ENCODE measurements at regions not wholly inside any gene's neighbourhood (a gene's known extent, or its start where the extent isn't known, plus 50 kb on each side); places are given as distances from the start of the nearest gene placed in this dataset.
"Not testable (repeated sequence)": the region's sequence is repeated elsewhere in the genome, so short reads cannot be mapped to it uniquely, and the experiment has no call there.

DNA sequence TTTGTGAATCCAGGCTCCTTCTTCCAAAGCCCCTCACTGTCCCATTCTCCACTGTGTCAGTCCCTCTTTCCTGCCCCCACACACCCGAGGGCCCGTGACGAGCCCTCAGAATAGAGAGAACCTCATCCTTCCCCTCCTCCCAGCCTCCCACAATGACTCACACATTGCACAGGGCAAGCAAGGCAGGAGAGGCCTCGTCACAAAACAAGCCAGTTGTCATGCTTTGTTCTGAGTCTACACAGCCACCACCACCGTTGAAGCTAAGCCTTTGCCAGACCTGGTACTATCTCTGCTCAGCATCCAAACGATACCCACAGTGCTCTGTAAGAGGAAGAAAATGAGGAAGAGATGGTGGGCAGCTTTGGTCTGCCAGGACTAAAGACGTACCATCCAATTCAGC is 142.2 kb upstream of the ZNF366 start:
- no peak for DNase-seq

DNA sequence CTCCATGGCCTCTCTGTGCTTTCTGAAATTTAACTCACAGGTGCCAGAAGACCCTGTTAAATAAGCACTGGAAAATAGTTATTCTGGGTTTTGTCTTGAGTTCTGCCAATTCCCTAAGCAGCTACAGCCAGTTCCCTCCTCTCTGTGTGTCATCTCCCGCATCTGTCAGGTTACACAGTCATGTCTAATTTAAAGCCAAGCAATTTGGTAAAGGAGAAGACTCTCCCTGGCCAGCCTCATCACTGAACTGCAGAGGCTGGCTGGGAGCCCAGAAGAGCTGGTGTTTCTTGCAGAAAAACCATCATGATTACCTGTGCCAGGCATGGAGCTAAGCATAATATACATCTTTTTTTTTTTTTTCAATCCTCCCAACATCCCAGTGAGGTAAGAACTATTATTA is 141.3 kb upstream of the ZNF366 start:
- no peak for DNase-seq

GRCh38 chr5:72647806-72648205 is 140.6 kb upstream of the ZNF366 start:
- DNase-seq, result no peak

- DNase-seq, result no peak
Measured at GRCh38 chr5:72646246-72646866, 139.1 kb upstream of the ZNF366 start.

DNA sequence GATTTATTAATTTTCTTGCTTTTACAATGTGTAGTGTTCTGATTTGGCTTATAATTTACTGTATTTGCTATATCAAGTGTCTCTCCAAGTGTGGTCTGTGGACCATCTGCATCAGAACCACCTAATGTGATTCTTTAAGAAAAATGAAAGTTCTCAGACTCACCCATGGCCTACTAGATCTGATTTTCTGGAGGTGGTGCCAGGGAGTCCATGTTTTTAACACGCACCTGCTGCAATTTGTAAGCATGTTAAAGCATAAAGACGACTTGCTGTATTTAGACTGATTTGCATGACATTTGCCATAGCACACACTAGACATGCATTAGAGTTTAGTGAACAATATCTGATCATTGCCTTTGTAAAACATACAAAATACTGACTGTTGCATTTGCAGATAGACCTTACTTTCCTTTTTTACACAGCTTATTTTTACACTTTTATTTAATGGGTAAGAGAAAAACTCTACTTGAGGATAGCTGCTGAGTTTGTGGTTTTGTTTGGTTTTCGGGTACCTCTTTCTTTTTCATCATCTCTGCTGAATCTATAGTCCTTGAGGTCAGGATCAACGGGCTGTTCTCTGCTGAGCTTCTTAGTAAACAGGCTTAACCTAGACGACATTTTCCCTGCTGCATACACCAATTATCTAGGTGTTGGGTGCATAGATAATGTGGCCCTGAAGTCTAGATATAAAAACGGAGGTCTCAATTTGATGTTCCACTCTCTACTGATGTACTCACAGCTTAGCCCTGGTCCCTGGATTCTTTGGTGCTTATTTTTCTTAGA is 138.0 kb upstream of the ZNF366 start:
- DNase-seq, result no peak

DNA sequence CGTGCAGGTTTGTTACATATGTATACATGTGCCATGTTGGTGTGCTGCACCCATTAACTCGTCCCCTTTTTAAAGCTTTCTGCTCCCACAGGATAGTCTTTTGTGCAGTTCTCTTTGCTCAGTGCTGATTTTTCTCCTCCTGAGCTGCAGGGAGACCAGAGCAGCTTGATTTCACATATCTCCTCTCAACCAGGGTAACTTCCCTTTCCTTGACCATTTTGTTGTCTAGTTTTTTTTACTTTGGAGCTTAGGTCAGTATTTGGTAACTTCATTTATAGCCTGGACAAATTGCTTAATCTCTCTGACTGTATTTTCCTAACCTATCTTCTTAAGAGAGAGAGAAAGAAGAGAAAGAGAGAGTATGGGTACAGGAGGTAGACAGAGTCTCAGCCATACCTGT is 137.1 kb upstream of the ZNF366 start:
- DNase-seq, result no peak

- no peak for DNase-seq
Measured at GRCh38 chr5:72641164-72641563, 134.0 kb upstream of the ZNF366 start.

- DNase-seq, result no peak
Measured at GRCh38 chr5:72637058-72637457, 129.8 kb upstream of the ZNF366 start.

- not testable (repeated sequence) for DNase-seq
Measured at GRCh38 chr5:72636565-72636964, 129.4 kb upstream of the ZNF366 start.

DNA sequence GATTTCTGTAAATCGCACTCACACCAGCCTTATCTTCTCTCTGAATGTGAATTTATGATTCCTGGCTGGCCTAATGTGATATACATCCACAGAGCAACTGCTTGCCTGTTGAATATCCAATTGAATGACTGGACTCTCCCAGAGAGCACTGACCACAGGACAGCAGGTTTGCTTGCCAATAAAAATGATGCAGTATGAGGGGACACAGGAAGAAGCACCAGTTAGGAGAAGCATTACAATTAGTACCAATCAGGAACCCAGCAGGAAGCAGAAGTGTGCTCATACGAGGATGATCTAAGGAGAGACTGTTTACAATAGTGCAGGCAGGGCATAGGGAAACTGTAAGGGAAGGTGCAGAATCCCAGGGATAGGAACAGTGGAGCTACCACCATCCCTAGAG is 127.2 kb upstream of the ZNF366 start:
- no peak for DNase-seq

DNA sequence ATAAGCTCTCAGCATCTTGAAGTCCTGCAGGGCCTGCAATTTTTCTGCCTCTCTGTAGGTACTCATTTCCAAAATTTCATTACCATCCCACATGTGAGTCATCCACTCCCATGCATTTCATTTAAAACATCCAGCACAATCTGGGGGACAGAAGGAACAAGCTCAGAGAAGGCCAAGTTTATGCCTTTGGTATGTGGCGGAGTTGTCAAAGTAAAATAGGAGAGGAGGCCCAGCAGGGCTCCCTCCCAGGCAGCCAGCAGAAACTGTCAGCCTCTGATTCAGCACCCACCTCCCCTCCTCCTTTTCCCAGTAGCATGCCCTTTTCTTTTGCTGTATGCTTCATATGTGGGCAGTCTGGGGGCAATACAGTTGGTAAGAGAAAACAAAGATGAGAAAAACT is 126.4 kb upstream of the ZNF366 start:
- DNase-seq, result no peak

DNA sequence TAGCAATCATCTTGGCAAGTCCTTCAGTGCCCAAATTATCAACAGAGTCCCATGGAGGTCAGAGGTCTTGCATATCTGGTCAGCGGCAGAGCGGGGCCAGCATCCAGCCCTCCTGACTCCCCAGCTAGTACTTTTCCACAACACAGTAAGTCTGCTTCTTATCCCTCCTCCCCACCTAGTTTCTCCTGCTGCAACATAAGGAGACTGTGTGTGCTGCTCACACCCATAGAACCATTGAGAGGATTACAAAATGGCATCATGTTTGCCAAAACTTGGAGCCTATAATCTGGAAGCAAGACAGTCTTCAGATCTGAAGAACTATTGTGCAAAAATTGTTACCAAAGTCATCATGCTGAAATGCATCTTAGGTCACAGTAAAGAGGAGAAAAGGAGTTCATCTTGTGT is 125.8 kb upstream of the ZNF366 start:
- DNase-seq, result no peak

DNA sequence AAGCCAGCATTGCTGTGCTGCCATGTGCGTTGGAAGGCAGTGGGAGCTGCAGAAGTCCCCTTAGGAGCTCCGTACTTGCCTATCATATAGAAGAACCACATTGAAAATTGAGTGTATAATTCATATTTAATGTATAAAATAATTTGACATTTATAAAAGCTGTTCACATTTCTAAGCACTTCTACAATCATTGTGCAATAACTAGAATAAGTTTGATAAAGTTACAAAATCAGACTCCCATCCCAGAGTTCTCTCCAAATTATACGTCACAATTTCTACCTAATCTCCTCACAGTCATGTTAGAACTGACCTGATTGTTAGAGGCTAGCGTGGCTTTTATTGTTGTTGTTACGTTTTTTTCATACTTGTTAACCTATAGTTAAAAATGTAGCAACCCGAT is 123.5 kb upstream of the ZNF366 start:
- no peak for DNase-seq

DNA sequence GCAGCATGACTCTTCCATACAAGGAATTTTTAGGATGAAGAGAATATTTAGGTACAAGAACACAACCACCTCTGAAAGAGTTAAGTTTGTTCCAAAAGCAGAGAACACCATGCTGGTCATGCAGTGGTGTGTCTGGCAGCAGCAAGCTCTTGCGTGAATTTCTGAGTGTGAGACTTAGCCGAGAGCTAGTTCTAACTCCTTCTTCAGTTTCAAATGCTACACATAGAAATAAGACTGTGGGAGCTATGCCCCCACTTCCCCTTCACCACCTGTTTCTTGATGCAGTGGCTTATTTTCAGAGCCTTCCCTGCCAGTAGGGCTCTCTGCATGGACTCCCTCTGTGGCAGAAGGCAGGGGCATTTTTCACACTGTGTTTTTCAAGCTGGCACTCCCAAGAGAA is 122.9 kb upstream of the ZNF366 start:
- no peak for DNase-seq

DNA sequence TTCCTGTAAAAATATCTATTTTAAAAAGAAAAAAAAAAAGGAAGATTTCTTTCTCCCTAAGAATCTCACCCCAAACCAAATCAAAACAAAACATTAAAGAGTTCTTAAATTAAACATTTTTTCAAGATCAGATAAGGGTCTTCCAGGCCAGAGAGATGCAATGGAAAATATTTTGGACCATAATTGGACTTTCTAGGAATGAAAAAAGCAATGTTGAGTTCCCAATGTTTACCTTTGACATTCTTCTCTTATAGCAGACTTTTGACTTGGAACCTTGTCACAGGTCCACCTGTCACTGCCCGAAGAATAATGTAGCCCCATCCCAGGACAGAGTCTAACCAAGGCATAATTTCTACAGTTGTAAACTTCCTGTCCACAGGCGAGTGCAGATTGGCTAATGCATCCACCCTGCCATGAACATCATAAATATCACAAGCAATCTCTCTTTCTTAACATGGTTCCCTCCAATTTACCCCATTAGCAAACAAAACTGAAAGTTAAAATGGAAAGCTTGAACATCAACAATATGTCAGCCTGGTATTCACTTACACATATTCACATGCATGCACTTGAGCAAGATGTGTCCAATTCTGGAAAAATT is 121.7 kb upstream of the ZNF366 start:
- DNase-seq, result no peak

DNA sequence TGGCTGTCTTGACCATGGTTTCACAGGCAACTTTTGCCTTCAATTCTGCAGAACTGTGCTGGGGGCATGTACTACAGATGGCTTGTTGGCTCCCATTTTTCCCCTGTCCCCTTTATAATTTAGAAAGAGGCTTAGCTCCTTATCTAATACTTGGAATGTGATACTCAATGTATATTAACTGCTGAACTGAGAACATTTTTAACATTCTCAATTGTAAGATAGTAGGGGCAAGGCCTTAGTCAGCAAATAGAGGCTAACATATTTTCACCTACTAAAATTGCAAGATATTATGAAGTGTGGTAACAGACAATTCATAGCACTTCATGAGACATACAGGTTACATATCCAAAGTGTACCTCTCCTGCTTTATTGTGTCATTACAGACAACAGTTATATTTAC is 118.1 kb upstream of the ZNF366 start:
- DNase-seq, result no peak

GRCh38 chr5:72624641-72625236 is 117.5 kb upstream of the ZNF366 start:
- DNase-seq, result peak in 1 of 2 experiments; percentile 17

DNA sequence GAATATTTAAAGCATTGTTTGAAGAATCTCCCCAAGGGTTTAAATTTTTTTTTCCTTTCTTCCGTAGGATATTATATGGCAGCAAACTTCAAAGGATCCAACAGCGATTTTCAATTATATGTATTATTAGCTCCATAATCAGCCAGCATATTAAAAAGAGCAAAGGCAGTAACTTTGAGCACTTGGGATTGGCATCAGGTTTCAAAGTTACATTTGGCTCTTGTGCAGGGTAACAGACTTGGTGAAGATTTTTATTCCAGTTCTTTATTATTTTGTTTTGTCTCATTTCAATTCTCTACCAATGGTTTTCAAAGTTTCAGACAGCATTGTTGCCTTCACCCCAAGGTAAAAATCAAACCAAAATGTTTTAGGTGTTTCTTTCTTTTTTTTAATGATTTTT is 116.7 kb upstream of the ZNF366 start:
- DNase-seq, result no peak

GRCh38 chr5:72623323-72623722 is 116.1 kb upstream of the ZNF366 start:
- no peak for DNase-seq

- no peak for DNase-seq
Measured at GRCh38 chr5:72622170-72622760, 115.1 kb upstream of the ZNF366 start.

GRCh38 chr5:72621576-72621975 is 114.4 kb upstream of the ZNF366 start:
- no peak for DNase-seq

- DNase-seq, result no peak
Measured at GRCh38 chr5:72619677-72620076, 112.5 kb upstream of the ZNF366 start.

DNA sequence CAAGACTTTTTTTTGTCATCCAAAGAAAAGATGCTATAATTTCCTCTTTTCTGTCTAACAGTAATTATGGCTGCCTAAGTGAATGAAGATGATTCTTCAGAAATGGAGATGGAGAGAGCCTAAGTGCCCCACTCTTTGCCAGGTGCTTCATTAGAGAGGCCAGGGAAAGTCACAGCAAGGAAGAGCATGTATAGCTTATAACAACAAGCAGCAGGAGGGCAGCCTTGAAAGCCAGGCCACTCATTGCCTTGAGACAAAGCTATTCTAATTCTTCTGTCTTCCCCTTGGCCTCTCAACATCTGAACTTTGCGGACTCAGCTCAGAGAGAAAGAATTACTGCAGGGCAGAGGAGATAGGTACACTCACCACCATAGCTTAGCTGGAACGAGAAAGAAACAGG is 112.0 kb upstream of the ZNF366 start:
- no peak for DNase-seq

DNA sequence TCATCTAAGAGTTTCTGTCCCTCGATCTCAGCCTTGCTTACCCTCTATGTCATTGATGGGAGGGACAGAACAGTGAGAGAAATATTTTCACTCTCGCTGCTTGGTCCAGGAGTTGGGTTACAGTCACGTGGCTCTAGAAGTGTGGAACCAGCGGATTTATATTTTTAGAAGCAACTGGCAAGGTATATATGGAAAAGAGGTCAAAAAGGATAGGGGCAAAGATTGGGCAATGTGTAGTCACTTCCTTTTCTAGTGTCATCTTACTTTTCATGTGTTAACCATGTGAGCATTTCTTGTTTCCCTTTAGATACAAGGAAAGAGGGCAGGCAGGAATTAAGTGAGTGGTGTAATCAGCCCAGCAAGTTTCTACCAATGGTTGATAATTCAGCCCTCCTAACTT is 111.5 kb upstream of the ZNF366 start:
- DNase-seq, result no peak
